Muscle layer of duodenum (tissue), 2 donors: ENCODE measurements at regions not wholly inside any gene's neighbourhood (a gene's known extent, or its start where the extent isn't known, plus 50 kb on each side); places are given as distances from the start of the nearest gene placed in this dataset.

Source experiments
- H3K27ac ChIP-seq: one replicate; pipeline ENCODE4 v1.7.0; 2013; ENCODE audit warnings: mild to moderate bottlenecking, low read length
- H3K27me3 ChIP-seq: one replicate; pipeline ENCODE4 v1.7.0; 2013; ENCODE audit warnings: low read depth, mild to moderate bottlenecking, control low read depth, low read length
- H3K36me3 ChIP-seq, 2 donors: one replicate each; pipeline ENCODE4 v1.7.0; 2013; ENCODE audit warnings: low read length in 2 of 2, control low read depth in 1 of 2, mild to moderate bottlenecking in 1 of 2; ENCODE audit not compliant: insufficient read depth in 2 of 2, control insufficient read depth in 1 of 2
- H3K4me1 ChIP-seq, 2 donors: one replicate each; pipeline ENCODE4 v1.7.0; 2013; ENCODE audit warnings: low read length in 2 of 2, mild to moderate bottlenecking in 2 of 2, control low read depth in 1 of 2, moderate library complexity in 1 of 2; ENCODE audit not compliant: insufficient read depth in 2 of 2, control insufficient read depth in 1 of 2
- H3K4me3 ChIP-seq, 2 donors: one replicate each; pipeline ENCODE4 v1.7.0; 2013; ENCODE audit warnings: low read length in 2 of 2, low read depth in 1 of 2, mild to moderate bottlenecking in 1 of 2
- H3K9me3 ChIP-seq, 2 donors: one replicate each; pipeline ENCODE4 v1.7.0; 2013; ENCODE audit warnings: low read length in 2 of 2, control low read depth in 1 of 2, mild to moderate bottlenecking in 1 of 2; ENCODE audit not compliant: control insufficient read depth in 1 of 2
- donor health status: healthy.

DNA sequence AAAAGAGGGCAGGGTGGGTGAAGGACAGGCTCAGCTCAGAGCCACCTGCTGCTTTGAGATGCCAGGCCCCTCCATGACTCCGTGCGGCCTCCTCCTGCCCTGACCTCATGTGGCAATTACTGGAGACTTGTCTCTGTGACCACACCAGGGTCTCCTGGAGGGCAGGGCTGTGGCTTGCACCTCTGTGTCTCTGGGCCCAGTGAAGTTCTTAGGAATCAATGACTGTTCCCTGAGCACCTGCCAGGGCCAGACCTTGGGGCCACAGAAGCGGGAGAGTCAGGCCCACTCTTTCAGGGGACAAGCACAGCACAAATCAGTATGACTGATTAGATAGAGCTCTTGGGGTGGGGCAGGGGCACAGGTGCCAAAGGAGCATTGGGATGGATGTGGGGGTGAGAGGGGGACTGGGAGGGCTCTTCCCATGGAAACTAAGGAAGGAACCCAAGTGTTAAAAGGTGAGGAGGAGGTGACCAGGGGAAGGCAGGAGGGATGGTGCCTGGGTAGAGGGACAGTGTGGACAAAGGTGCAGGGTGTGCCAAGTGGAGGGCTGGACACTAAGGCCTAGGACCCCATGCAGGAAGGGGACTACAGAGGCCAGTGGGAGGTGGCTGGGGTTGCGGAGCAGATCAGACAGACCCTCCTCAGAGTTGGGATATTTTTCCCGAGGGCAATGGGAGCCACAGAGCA is 77.3 kb upstream of the SHISAL1 start:
- H3K27me3 ChIP-seq: no peaks in the 10 kb centered on the region
- no peaks in the 10 kb centered on the region for H3K36me3 ChIP-seq
- no peaks in the 10 kb centered on the region for H3K9me3 ChIP-seq
- H3K27ac ChIP-seq: no peak overlapping the region
- no peaks in the 10 kb centered on the region for H3K4me1 ChIP-seq
- H3K4me3 ChIP-seq: no peak overlapping the region

DNA sequence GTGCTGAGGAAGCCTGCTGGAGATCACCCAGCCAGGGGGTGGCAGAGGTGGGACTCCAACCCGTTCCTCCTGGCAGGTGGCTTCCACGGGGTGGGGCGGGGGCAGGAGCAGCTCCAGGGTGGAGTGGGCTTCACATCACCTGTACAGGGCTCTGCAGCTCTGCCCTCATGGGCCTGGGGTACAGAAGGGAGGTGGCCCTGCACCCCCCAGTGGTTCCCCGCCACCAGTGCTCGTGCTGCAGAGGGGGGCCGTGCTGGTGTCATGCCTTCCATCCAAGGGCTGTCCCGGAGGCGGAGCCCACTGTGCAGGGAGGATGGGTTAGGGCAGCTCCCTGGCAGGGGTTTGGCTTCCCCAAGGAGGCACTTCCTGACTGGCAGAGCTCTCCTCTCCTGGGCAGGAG is 76.4 kb upstream of the SHISAL1 start:
- no peaks in the 10 kb centered on the region for H3K4me1 ChIP-seq
- H3K36me3 ChIP-seq: no peaks in the 10 kb centered on the region
- no peaks in the 10 kb centered on the region for H3K9me3 ChIP-seq
- H3K4me3 ChIP-seq: no peak overlapping the region
- H3K27ac ChIP-seq: no peak overlapping the region
- H3K27me3 ChIP-seq: no peaks in the 10 kb centered on the region

DNA sequence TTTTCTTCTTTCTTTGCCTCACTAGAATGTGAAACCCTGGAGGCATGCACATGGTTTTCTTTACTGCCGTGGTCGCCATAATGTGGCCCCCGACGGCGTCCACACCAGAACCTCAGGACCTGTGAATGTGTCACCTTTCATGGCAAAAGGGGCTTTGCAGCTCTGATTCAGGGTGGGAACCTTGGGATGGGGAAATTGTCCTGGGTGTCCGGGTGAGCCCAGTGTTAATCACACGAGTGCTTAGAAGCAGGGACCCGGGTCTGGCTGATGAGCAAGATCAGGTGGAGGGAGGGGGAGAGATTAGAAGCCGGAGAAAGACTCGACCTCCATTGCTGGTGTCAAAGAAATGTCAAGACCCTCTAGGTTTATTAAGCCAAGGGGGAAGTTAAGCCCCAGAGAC is 74.7 kb upstream of the SHISAL1 start:
- no peaks in the 10 kb centered on the region for H3K36me3 ChIP-seq
- no peaks in the 10 kb centered on the region for H3K27me3 ChIP-seq
- H3K4me3 ChIP-seq: no peak overlapping the region
- no peak overlapping the region for H3K27ac ChIP-seq
- H3K4me1 ChIP-seq: no peaks in the 10 kb centered on the region
- H3K9me3 ChIP-seq: no peaks in the 10 kb centered on the region

- Histone ChIP-seq H3K27me3 (no peaks in the 10 kb centered on the region), H3K4me3 (no peak overlapping the region), H3K4me1 (peaks cover 0 to under 1% of the 10 kb centered on the region in 2 donors), H3K9me3 (no peaks in the 10 kb centered on the region), H3K36me3 (no peaks in the 10 kb centered on the region), H3K27ac (no peak overlapping the region)
Observed at GRCh38 chr22:44386386-44387035, 73.8 kb upstream of the SHISAL1 start.

- Histone ChIP-seq H3K9me3 (no peaks in the 10 kb centered on the region), H3K27ac (no peak overlapping the region), H3K4me1 (peaks cover 0 to 8% of the 10 kb centered on the region in 2 donors), H3K27me3 (no peaks in the 10 kb centered on the region), H3K4me3 (no peak overlapping the region), H3K36me3 (no peaks in the 10 kb centered on the region)
Observed at GRCh38 chr22:44385781-44386180, 73.0 kb upstream of the SHISAL1 start.

GRCh38 chr22:44385296-44385610 is 72.5 kb upstream of the SHISAL1 start:
- Histone ChIP-seq H3K36me3 (no peaks in the 10 kb centered on the region), H3K4me1 (peaks cover 0 to 13% of the 10 kb centered on the region in 2 donors), H3K27me3 (no peaks in the 10 kb centered on the region), H3K27ac (no peak overlapping the region), H3K4me3 (no peak overlapping the region), H3K9me3 (no peaks in the 10 kb centered on the region)

GRCh38 chr22:44384563-44385295 is 72.0 kb upstream of the SHISAL1 start:
- Histone ChIP-seq H3K4me3 (no peak overlapping the region), H3K27ac (no peak overlapping the region), H3K36me3 (no peaks in the 10 kb centered on the region), H3K27me3 (no peaks in the 10 kb centered on the region), H3K4me1 (peaks cover 0 to 15% of the 10 kb centered on the region in 2 donors), H3K9me3 (no peaks in the 10 kb centered on the region)

DNA sequence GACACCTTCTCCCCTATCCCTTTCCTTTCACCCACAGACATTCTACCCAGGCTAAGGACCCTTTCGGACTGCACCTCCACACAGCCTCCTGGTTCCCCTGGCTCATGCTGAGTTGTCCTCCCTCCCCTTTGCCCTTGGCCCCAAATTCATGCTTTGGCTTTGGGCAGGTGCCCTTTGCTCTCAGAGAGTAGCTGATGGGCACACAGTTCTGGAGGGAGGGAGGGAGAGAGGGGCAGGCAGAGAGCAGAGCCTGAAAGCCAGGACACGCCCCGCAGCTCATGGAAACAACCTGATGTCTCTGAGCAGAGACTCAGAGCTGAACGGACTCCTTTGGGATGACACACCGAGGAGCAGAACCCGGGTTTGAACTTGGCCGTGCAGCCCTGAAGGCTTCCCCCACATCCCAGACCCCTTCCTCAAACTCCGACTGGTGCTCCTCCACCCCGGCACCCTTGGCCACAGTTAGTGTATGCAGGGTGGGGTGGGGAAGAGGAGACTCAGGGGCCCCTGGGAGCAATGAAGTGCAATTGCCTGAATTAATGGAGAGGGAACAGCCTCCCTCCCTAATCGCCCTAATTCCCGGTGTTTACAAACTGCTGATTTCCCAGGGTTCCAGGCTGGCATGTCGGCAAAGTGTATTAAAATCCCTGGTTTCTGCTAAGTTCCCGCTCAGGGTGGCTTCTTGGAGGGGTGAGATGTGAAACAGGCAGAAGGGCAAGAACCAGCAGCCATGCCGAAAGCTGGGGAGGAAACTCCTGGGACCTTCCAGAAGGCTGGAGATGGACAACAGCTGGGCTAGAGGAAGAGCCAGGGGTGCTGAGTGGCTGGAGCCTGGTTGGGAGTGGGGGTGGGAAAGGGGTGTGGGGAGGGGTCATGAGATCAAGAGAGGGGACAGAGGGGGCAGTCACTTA is 71.2 kb upstream of the SHISAL1 start:
- H3K4me3 ChIP-seq: no peak overlapping the region
- H3K9me3 ChIP-seq: no peaks in the 10 kb centered on the region
- no peak overlapping the region for H3K27ac ChIP-seq
- H3K4me1 ChIP-seq: peaks cover 0 to 15% of the 10 kb centered on the region in 2 donors
- no peaks in the 10 kb centered on the region for H3K27me3 ChIP-seq
- H3K36me3 ChIP-seq: no peaks in the 10 kb centered on the region

GRCh38 chr22:44383064-44383575 is 70.4 kb upstream of the SHISAL1 start:
- H3K9me3 ChIP-seq: peaks cover 0 to 5% of the 10 kb centered on the region in 2 donors

DNA sequence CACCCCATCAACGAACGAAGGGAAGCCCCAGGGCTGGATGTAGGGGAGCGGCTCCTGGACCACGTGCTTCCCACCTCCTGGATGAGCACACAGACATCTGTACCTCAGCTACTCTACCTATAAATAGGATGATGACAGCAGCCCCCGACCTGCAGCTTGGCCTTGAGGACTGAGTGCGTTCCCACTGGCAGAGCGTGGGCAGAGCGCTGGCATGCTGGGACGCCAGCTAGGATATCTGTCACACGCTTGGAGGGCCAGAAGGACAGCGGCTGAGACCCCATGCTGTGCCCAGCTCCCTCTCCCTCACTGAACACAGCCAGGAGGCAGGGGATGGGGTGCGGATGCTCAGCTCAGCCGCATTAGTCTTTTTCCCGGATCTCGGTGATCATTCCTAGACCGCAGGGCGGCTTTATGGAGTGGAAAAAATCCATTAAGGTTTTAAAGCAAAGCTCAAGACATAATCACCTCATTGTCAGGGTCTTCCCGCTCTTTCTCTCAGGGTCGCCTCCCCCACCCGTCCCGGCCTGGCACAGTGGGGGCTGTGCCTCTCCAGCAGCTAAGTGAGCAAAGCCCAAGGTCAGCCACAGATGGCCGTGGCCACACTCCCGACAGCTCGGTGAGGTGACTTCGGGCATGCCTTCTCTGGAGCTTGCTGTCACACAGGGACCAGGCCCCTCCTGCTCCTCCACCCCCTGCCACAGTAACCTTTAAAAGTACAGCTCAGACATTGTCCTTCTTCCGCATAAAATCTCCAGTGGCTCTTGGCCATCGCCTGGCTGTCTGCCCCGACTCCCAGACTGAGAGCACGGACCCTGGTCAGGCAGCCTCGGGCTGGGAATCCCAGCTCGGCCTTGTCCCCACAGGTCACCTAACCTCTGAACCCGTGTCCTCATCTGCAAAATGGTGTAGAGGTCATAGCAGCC is 69.6 kb upstream of the SHISAL1 start:
- Histone ChIP-seq H3K36me3 (no peaks in the 10 kb centered on the region), H3K9me3 (peaks cover 0 to 8% of the 10 kb centered on the region in 2 donors), H3K27me3 (no peaks in the 10 kb centered on the region), H3K27ac (no peak overlapping the region), H3K4me3 (no peak overlapping the region), H3K4me1 (peaks cover 0 to 15% of the 10 kb centered on the region in 2 donors)

More at GRCh38 chr22:44383064-44383575, 70.4 kb upstream of the SHISAL1 start:
- H3K4me3 ChIP-seq: no peak overlapping the region
- H3K27me3 ChIP-seq: no peaks in the 10 kb centered on the region
- H3K27ac ChIP-seq: no peak overlapping the region
- H3K36me3 ChIP-seq: no peaks in the 10 kb centered on the region
- H3K4me1 ChIP-seq: peaks cover 0 to 15% of the 10 kb centered on the region in 2 donors
